Trophoblast cell (in vitro differentiated cells and primary cell): ENCODE measurements at regions not wholly inside any gene's neighbourhood (a gene's known extent, or its start where the extent isn't known, plus 50 kb on each side); places are given as distances from the start of the nearest gene placed in this dataset.

ENCODE experiments used
- DNase-seq, 2 donors: peaks; one replicate each; pipeline ENCODE4 v3.0.0-alpha.2; 2016
- H2AFZ ChIP-seq: 2 replicates; pipeline ENCODE4 v1.6.1; 2013; ENCODE audit warnings: low read length, moderate library complexity, mild to moderate bottlenecking; ENCODE audit not compliant: insufficient read depth, poor library complexity
- H2AK5ac ChIP-seq: 2 replicates; pipeline ENCODE4 v1.6.1; 2013; ENCODE audit warnings: mild to moderate bottlenecking, low read length
- H2BK120ac ChIP-seq: 2 replicates; pipeline ENCODE4 v1.6.1; 2013; ENCODE audit warnings: low read length, mild to moderate bottlenecking, moderate library complexity; ENCODE audit not compliant: insufficient read depth, poor library complexity
- H2BK12ac ChIP-seq: 2 replicates; pipeline ENCODE4 v1.6.1; 2013; ENCODE audit warnings: mild to moderate bottlenecking, low read length, moderate library complexity
- H2BK5ac ChIP-seq: 2 replicates; pipeline ENCODE4 v1.6.1; 2013; ENCODE audit warnings: low read length, low read depth, moderate library complexity, mild to moderate bottlenecking; ENCODE audit not compliant: poor library complexity
- H3K14ac ChIP-seq: 2 replicates; pipeline ENCODE4 v1.6.1; 2013; ENCODE audit warnings: mild to moderate bottlenecking, low read length
- H3K18ac ChIP-seq: 2 replicates; pipeline ENCODE4 v1.6.1; 2013; ENCODE audit warnings: mild to moderate bottlenecking, low read length
- H3K23ac ChIP-seq: 2 replicates; pipeline ENCODE4 v1.6.1; 2013; ENCODE audit warnings: low read length
- H3K27ac ChIP-seq: 2 replicates; pipeline ENCODE4 v1.5.1; 2013; ENCODE audit warnings: low read depth, mild to moderate bottlenecking, inconsistent platforms, low read length, moderate library complexity
- H3K27me3 ChIP-seq: 2 replicates; pipeline ENCODE4 v1.6.1; 2013; ENCODE audit warnings: inconsistent platforms, mild to moderate bottlenecking, low read length, moderate library complexity; ENCODE audit not compliant: insufficient read depth
- H3K36me3 ChIP-seq, 2 experiments: 1 replicate in 1 of 2; 2 replicates in 1 of 2; pipeline ENCODE4 v1.6.1; 2013; ENCODE audit warnings: low read length in 2 of 2, mild to moderate bottlenecking in 2 of 2, moderate library complexity in 1 of 2; ENCODE audit not compliant: insufficient read depth in 2 of 2, control insufficient read depth in 1 of 2
- H3K4ac ChIP-seq: 2 replicates; pipeline ENCODE4 v1.6.1; 2013; ENCODE audit warnings: low read depth, mild to moderate bottlenecking, low read length, moderate library complexity
- H3K4me1 ChIP-seq, 2 experiments: 1 replicate in 1 of 2; 2 replicates in 1 of 2; pipeline ENCODE4 v1.6.1; 2013; ENCODE audit warnings: low read length in 2 of 2, mild to moderate bottlenecking in 2 of 2, moderate library complexity in 1 of 2; ENCODE audit not compliant: insufficient read depth in 2 of 2, control insufficient read depth in 1 of 2
- H3K4me2 ChIP-seq: 2 replicates; pipeline ENCODE4 v1.6.1; 2013; ENCODE audit warnings: inconsistent platforms, mild to moderate bottlenecking, low read length, moderate library complexity
- H3K4me3 ChIP-seq: 2 replicates; pipeline ENCODE4 v1.5.1; 2013; ENCODE audit warnings: mild to moderate bottlenecking, low read depth, low read length, inconsistent platforms
- H3K79me1 ChIP-seq: one replicate; pipeline ENCODE4 v1.6.1; 2013; ENCODE audit warnings: low read length
- H3K79me2 ChIP-seq: 2 replicates; pipeline ENCODE4 v1.6.1; 2013; ENCODE audit warnings: low read length, mild to moderate bottlenecking; ENCODE audit not compliant: control insufficient read depth, insufficient read depth, poor library complexity
- H3K9ac ChIP-seq: 2 replicates; pipeline ENCODE4 v1.6.1; 2013; ENCODE audit warnings: mild to moderate bottlenecking, low read length
- H3K9me3 ChIP-seq: 2 replicates; pipeline ENCODE4 v1.6.1; 2013; ENCODE audit warnings: low read depth, mild to moderate bottlenecking, control low read depth, inconsistent platforms, low read length; ENCODE audit not compliant: insufficient read depth
- H4K12ac ChIP-seq: 2 replicates; pipeline ENCODE4 v1.6.1; 2013; ENCODE audit warnings: low read depth, mild to moderate bottlenecking, low read length, moderate library complexity
- H4K8ac ChIP-seq: 2 replicates; pipeline ENCODE4 v1.6.1; 2013; ENCODE audit warnings: low read depth, mild to moderate bottlenecking, low read length, moderate library complexity
- H4K91ac ChIP-seq: one replicate; pipeline ENCODE4 v1.6.1; 2013; ENCODE audit warnings: low read depth, mild to moderate bottlenecking, low read length, moderate library complexity
- WGBS: extraction: QIAGEN DNeasy Blood & Tissue Kit; methylation state at CpG from one replicate; pipeline ENCODE4 v1.1.7; 2013; ENCODE audit warnings: missing lambda C conversion rate; ENCODE audit not compliant: insufficient read length, insufficient coverage; ENCODE audit errors: extremely low coverage; 5-methylcytosine and 5-hydroxymethylcytosine counted together

DNA sequence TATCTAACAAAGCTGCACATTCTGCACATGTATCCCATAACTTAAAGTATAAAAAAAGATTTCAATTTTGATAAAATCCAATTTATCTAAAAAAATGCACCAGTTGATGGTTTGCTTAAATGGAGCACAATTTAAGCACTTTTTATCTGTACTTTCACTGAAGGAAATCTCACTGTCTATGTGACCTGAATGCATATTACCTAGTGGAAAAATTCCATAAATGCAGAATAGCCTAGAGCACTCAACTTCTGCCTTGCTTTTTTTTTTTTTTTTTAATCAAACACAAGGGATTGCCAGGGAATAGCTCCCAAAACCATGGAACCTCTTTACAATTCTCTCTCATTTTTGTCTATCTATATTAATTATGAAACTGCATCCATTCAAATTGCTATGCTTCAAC, 80.4 kb downstream of the RFPL4B start:
- Histone ChIP-seq H2BK12ac (no peak overlapping the region), H4K12ac (no peak overlapping the region), H3K9ac (no peak overlapping the region), H2AFZ (no peak overlapping the region), H3K79me1 (no peaks in the 10 kb centered on the region), H3K14ac (no peak overlapping the region), H2BK5ac (no peak overlapping the region), H3K36me3 (no peaks in the 10 kb centered on the region), H3K79me2 (no peaks in the 10 kb centered on the region), H3K4me2 (no peak overlapping the region), H2AK5ac (no peak overlapping the region), H3K27ac (no peak overlapping the region), H4K91ac (no peak overlapping the region), H3K4ac (no peak overlapping the region), H3K9me3 (no peaks in the 10 kb centered on the region), H3K18ac (no peak overlapping the region), H3K23ac (no peak overlapping the region), H3K4me3 (no peak overlapping the region), H3K4me1 (peaks cover 0 to 2% of the 10 kb centered on the region in 2 experiments), H4K8ac (no peak overlapping the region), H2BK120ac (no peak overlapping the region), H3K27me3 (no peaks in the 10 kb centered on the region)
- peak in 1 of 2 donors; percentile 61 for DNase-seq

DNA sequence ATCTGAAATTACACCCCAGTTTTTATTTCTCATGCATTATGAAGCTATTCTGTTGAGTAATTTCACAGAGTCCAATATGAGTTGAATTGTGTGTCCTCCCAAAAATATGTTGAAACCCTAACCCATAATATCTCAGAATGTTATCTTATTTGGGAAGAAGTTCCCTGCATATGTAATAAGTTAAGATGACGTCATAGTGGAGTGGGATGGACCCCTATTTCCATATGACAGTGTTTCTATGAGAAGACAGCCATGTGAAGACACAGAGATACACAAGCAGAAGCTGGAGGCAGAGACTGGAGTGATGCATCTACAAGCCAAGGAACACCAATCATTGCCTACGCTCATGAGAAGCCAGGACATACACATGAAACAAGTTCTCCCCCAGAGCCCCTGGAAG, 81.3 kb downstream of the RFPL4B start:
- no CpG with 5 or more reads among the region's 2 CpGs for WGBS
- Histone ChIP-seq H3K79me1 (no peaks in the 10 kb centered on the region), H3K9me3 (no peaks in the 10 kb centered on the region)

DNA sequence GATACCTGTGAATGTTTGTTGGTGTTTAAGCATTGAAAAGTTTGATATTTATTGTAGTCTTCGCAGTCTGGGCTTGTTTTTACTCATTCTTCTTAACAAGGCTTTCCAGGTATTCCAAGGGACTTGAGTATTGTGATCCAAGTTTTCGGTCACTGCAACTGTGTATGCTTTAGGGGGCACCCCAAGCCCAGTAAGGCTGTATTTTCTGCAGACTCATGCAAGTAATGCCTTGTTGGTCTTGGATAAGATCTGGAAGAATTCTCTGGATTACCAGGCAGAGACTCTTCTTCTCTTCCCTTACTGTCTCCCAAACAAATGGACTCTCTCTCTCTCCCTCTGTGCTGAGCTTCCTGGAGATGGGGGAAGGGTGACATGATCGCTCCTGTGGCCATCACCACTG, 82.1 kb downstream of the RFPL4B start:
- Histone ChIP-seq H2AFZ (no peak overlapping the region), H3K9me3 (no peaks in the 10 kb centered on the region), H3K4me1 (peaks cover 0 to 2% of the 10 kb centered on the region in 2 experiments), H3K79me2 (no peaks in the 10 kb centered on the region), H4K91ac (no peak overlapping the region), H3K27ac (no peak overlapping the region), H2BK120ac (no peak overlapping the region), H3K18ac (no peak overlapping the region), H3K9ac (no peak overlapping the region), H3K27me3 (no peaks in the 10 kb centered on the region), H3K4ac (no peak overlapping the region), H2AK5ac (no peak overlapping the region), H3K14ac (no peak overlapping the region), H2BK5ac (no peak overlapping the region), H3K4me2 (no peak overlapping the region), H4K8ac (no peak overlapping the region), H3K23ac (no peak overlapping the region), H3K4me3 (peak overlapping the region; percentile 48), H3K79me1 (no peaks in the 10 kb centered on the region), H3K36me3 (no peaks in the 10 kb centered on the region), H4K12ac (no peak overlapping the region), H2BK12ac (no peak overlapping the region)
- WGBS: no CpG with 5 or more reads among the region's 3 CpGs
- no peak for DNase-seq

More for the DNA sequence above, 81.3 kb downstream of the RFPL4B start:
- Histone ChIP-seq H3K36me3 (no peaks in the 10 kb centered on the region), H3K18ac (no peak overlapping the region), H2BK12ac (no peak overlapping the region), H4K91ac (no peak overlapping the region), H3K79me2 (no peaks in the 10 kb centered on the region), H2BK120ac (no peak overlapping the region), H3K27ac (no peak overlapping the region), H3K14ac (no peak overlapping the region), H3K4me3 (no peak overlapping the region), H3K23ac (no peak overlapping the region), H3K4ac (no peak overlapping the region), H3K4me2 (no peak overlapping the region), H3K27me3 (no peaks in the 10 kb centered on the region), H2BK5ac (no peak overlapping the region), H3K9ac (no peak overlapping the region), H3K4me1 (peaks cover 0 to 2% of the 10 kb centered on the region in 2 experiments), H2AK5ac (no peak overlapping the region), H4K12ac (no peak overlapping the region), H2AFZ (no peak overlapping the region), H4K8ac (no peak overlapping the region)
- no peak for DNase-seq

DNA sequence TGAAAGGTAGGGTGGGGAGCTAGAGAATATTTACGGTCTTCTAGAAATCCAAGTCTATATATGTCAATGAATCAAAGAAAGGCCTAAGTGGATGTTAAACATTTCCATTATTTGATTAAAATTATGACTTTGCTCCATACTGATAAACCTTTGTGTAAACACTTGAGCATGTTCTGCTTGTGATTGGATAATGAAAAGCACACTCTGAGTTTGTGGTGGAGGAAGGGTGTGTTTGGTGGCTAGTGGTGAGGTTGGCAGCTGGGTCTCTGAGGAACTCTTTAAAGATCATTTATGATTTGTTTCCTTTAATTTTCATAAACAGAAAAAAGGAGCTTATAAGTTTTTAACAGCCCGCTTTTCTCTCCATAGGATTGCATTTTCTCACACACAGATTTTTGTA, 84.7 kb downstream of the RFPL4B start:
- Histone ChIP-seq H3K27ac (no peak overlapping the region), H3K9ac (no peak overlapping the region), H3K18ac (no peak overlapping the region), H2BK12ac (no peak overlapping the region), H2BK5ac (no peak overlapping the region), H3K4me1 (peaks cover 0 to 2% of the 10 kb centered on the region in 2 experiments), H3K23ac (no peak overlapping the region), H4K12ac (no peak overlapping the region), H4K91ac (no peak overlapping the region), H3K27me3 (no peaks in the 10 kb centered on the region), H3K79me2 (no peaks in the 10 kb centered on the region), H3K4me3 (no peak overlapping the region), H2BK120ac (no peak overlapping the region), H4K8ac (no peak overlapping the region), H2AK5ac (no peak overlapping the region), H3K9me3 (no peaks in the 10 kb centered on the region), H3K36me3 (no peaks in the 10 kb centered on the region), H3K79me1 (no peaks in the 10 kb centered on the region), H3K4me2 (no peak overlapping the region), H3K14ac (no peak overlapping the region), H2AFZ (no peak overlapping the region), H3K4ac (no peak overlapping the region)
- WGBS: no CpG with 5 or more reads among the region's 2 CpGs
- DNase-seq: no peak
